CD4-positive, alpha-beta memory T cell (primary cell): ENCODE measurements at regions not wholly inside any gene's neighbourhood (a gene's known extent, or its start where the extent isn't known, plus 50 kb on each side); places are given as distances from the start of the nearest gene placed in this dataset.

Experiments used
- CTCF ChIA-PET: fragments of 350-600 bp; sonication (Branson Sonifier 250); formaldehyde crosslinking; loops from one replicate; lab custom pipeline; 2021; ENCODE audit warnings: inconsistent platforms; ENCODE audit not compliant: partially characterized antibody; lab: Charles Lee
- POLR2A ChIA-PET: fragments of 350-600 bp; sonication (Branson Sonifier 250); formaldehyde crosslinking; loops from one replicate; lab custom pipeline; 2021; ENCODE audit not compliant: partially characterized antibody; lab: Charles Lee
- DNase-seq, 5 donors: peaks; one replicate each; pipeline versions ENCODE4 v3.0.0 to v3.0.0-alpha.2; 2020 to 2022; ENCODE audit warnings: mixed read lengths in 1 of 5
- H3K27ac ChIP-seq: one replicate; pipeline ENCODE4 v1.7.0; 2013; ENCODE audit warnings: low read depth, low read length
- H3K27me3 ChIP-seq: 2 replicates; pipeline ENCODE4 v1.7.0; 2013; ENCODE audit warnings: mild to moderate bottlenecking, low read length, moderate library complexity; ENCODE audit not compliant: insufficient read depth
- H3K36me3 ChIP-seq: 2 replicates; pipeline ENCODE4 v1.7.0; 2013; ENCODE audit warnings: mild to moderate bottlenecking, low read length, moderate library complexity; ENCODE audit not compliant: insufficient read depth
- H3K4me1 ChIP-seq: 2 replicates; pipeline ENCODE4 v1.7.0; 2013; ENCODE audit warnings: mild to moderate bottlenecking, low read length, moderate library complexity; ENCODE audit not compliant: insufficient read depth
- H3K4me3 ChIP-seq, 2 donors: one replicate each; pipeline ENCODE4 v1.7.0; 2013; ENCODE audit warnings: low read length in 2 of 2, mild to moderate bottlenecking in 1 of 2
- H3K9me3 ChIP-seq, 2 donors: one replicate each; pipeline ENCODE4 v1.7.0; 2013; ENCODE audit warnings: low read length in 2 of 2, control low read depth in 1 of 2; ENCODE audit not compliant: control insufficient read depth in 1 of 2
- H3K27ac Mint-ChIP-seq, 7 donors: one replicate each; pipeline ENCODE4 v1.8.0; 2020 to 2021; ENCODE audit warnings: mixed read lengths in 7 of 7, mild to moderate bottlenecking in 6 of 7, inconsistent platforms in 3 of 7, moderate library complexity in 3 of 7
- H3K27me3 Mint-ChIP-seq, 2 donors: one replicate each; pipeline ENCODE4 v1.8.0; 2020 to 2021; ENCODE audit warnings: mixed read lengths in 2 of 2
- H3K36me3 Mint-ChIP-seq, 2 donors: one replicate each; pipeline ENCODE4 v1.8.0; 2020 to 2021; ENCODE audit warnings: mixed read lengths in 2 of 2, inconsistent platforms in 1 of 2, mild to moderate bottlenecking in 1 of 2
- H3K4me1 Mint-ChIP-seq, 4 donors: one replicate each; pipeline ENCODE4 v1.8.0; 2020 to 2021; ENCODE audit warnings: mixed read lengths in 4 of 4, mild to moderate bottlenecking in 1 of 4
- H3K4me3 Mint-ChIP-seq, 8 donors: one replicate each; pipeline ENCODE4 v1.8.0; 2020 to 2021; ENCODE audit warnings: mixed read lengths in 8 of 8, mild to moderate bottlenecking in 7 of 8, moderate library complexity in 6 of 8, inconsistent platforms in 3 of 8
- H3K9me3 Mint-ChIP-seq, 8 donors: one replicate each; pipeline ENCODE4 v1.8.0; 2020 to 2021; ENCODE audit warnings: mixed read lengths in 8 of 8, mild to moderate bottlenecking in 5 of 8, inconsistent platforms in 3 of 8, moderate library complexity in 1 of 8
- intact Hi-C: fragments of 100-400 bp; cut with micrococcal nuclease; formaldehyde crosslinking; loops from one replicate; pipeline ENCODE4 v1.15.1; 2023

DNA sequence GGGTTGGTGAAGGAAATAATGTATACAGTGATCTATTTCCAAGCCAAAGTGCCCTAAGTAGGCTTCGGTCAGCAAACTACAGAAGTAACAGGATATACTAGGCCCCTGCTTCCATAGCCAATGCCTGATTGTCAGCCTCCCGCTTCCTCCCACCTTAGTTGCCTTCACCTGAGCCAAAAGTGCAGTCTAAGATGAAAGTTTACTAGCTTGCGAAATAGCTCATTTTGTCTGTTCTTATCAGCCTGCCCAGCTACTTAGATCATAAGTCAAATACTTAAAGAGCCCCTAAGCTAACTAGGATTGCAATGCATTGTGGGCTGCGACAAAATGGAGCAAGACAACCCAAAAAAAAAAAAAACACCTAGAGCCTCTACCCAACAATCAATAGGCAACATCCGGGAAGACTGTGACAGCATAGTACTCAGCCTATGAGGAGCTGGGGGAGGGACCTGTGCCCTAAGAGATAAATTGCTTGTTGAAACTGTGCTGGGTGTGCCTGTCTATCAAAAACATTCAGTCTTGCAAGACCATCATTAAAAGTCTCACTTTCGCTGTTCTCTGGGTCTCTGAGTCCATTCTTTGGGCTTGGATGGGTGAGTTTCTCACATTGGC is 454.7 kb upstream of the TSHZ3 start:
- no peak overlapping the region for H3K27ac ChIP-seq
- peaks cover 0 to 6% (median 2%) of the 10 kb centered on the region in 8 donors for H3K9me3 Mint-ChIP-seq
- POLR2A ChIA-PET: no interaction called here
- no peaks in the 10 kb centered on the region for H3K4me1 ChIP-seq
- H3K4me1 Mint-ChIP-seq: no peaks in the 10 kb centered on the region
- H3K36me3 Mint-ChIP-seq: no peaks in the 10 kb centered on the region
- H3K27me3 Mint-ChIP-seq: peaks cover 0 to 5% of the 10 kb centered on the region in 2 donors
- no peaks in the 10 kb centered on the region for H3K27me3 ChIP-seq
- DNase-seq: no peak
- intact Hi-C loops: no loop called here
- no peaks in the 10 kb centered on the region for H3K9me3 ChIP-seq
- H3K36me3 ChIP-seq: no peaks in the 10 kb centered on the region
- CTCF ChIA-PET: no interaction called here
- H3K4me3 Mint-ChIP-seq: no peak overlapping the region
- H3K4me3 ChIP-seq: no peak overlapping the region
- H3K27ac Mint-ChIP-seq: no peak overlapping the region

DNA sequence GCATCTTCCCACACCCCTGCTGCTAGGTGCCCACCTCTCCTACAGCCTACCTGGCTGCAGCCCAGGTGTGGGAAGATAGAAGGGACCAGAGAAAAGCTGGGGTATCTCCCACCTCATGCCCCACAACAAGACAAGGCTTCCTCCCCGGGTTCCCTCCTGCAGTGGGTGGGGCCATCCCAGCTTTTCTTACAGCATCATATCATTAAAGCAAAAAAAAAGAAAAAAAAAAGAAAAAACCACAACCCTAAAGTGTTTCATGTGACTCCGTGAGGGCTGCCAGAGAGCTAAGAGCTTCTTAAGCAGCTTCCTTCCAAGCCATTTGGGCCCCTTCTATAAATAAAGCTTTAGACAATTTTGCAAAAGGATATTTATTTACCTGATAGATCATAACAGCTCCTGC is 455.4 kb upstream of the TSHZ3 start:
- no peaks in the 10 kb centered on the region for H3K36me3 Mint-ChIP-seq
- intact Hi-C loops: no loop called here
- peaks cover 0 to 6% (median 2%) of the 10 kb centered on the region in 8 donors for H3K9me3 Mint-ChIP-seq
- no peaks in the 10 kb centered on the region for H3K27me3 ChIP-seq
- H3K27ac Mint-ChIP-seq: no peak overlapping the region
- no peak overlapping the region for H3K4me3 ChIP-seq
- ChIA-PET POLR2A (no interaction called here), CTCF (no interaction called here)
- H3K9me3 ChIP-seq: no peaks in the 10 kb centered on the region
- peaks cover 0 to 5% of the 10 kb centered on the region in 2 donors for H3K27me3 Mint-ChIP-seq
- no peak overlapping the region for H3K27ac ChIP-seq
- H3K4me3 Mint-ChIP-seq: no peak overlapping the region
- no peaks in the 10 kb centered on the region for H3K4me1 Mint-ChIP-seq
- no peaks in the 10 kb centered on the region for H3K4me1 ChIP-seq
- no peak for DNase-seq
- H3K36me3 ChIP-seq: no peaks in the 10 kb centered on the region

DNA sequence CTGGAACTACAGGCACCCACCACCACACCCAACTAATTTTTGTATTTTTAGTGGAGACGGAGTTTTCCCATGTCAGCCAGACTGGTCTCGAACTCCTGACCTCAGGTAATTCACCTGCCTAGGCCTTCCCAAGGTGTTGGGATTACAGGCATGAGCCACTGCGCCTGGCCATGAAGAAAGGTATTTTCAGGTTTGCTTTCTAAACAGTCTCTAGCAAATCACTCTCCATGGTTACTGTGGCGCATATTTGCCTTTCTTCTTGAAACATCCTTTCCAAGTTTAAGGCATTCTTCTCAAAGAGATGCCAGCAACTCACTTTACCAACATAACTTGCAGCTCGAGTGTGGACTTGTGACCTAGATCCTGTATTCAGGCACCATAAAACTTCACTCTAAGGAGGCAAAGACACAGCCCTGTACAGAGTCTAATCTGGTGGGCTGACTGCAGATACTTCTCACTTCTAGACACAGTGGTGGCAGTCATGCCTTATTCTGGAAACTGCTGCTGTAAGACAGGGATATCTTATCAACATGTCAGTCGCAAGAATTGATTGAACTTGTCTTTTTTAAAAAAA is 461.4 kb upstream of the TSHZ3 start:
- DNase-seq: no peak
- intact Hi-C loops: no loop called here
- no peak overlapping the region for H3K27ac ChIP-seq
- H3K9me3 Mint-ChIP-seq: peaks cover 0 to 6% (median 1%) of the 10 kb centered on the region in 8 donors
- POLR2A ChIA-PET: no interaction called here
- H3K27ac Mint-ChIP-seq: no peak overlapping the region
- H3K27me3 Mint-ChIP-seq: peaks cover 0 to 1% of the 10 kb centered on the region in 2 donors
- H3K4me3 ChIP-seq: no peak overlapping the region
- no peaks in the 10 kb centered on the region for H3K9me3 ChIP-seq
- CTCF ChIA-PET: no interaction called here
- no peaks in the 10 kb centered on the region for H3K36me3 Mint-ChIP-seq
- H3K4me1 Mint-ChIP-seq: no peaks in the 10 kb centered on the region
- no peaks in the 10 kb centered on the region for H3K27me3 ChIP-seq
- H3K4me3 Mint-ChIP-seq: no peak overlapping the region
- H3K4me1 ChIP-seq: no peaks in the 10 kb centered on the region
- no peaks in the 10 kb centered on the region for H3K36me3 ChIP-seq

DNA sequence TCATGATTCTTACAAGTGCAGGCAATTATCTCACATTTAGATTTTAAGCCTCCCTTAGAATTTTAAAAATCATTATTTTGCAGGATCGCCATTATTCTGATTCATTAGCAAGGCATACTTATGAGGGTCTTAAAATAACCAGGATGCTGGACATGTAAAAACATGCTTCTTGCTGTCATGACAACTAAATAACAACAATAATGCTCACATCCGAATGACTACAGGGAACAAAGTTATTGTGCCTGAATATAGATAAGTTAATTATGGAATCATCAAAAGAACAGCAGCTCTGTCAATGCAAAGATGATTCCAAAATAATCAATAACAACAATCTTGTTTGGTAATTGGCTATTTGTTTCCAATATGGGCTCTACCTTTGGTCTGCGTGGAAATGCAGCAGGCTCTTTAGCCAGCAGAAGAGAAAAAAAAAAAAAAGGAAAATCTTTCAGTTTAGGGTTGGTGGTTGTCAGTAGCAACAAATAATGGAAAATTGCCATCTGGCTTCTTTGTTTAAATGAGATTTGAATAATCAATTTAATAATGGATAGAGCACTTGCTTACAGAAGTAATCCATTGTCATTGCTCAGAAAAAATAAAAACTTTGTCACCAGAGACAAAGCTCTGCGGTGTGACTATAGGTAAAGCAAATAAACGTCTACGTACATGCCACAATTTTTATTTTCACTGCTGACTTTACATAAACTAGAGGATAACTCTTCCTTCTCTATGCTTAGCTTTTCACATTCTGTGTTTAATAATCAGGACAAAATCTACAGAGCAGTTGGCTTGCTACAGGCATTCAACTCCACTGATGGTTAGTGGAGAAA is 468.9 kb upstream of the TSHZ3 start:
- H3K4me1 Mint-ChIP-seq: no peaks in the 10 kb centered on the region
- peaks cover 0 to 5% (median under 1%) of the 10 kb centered on the region in 8 donors for H3K9me3 Mint-ChIP-seq
- no peaks in the 10 kb centered on the region for H3K4me1 ChIP-seq
- peaks cover 2% of the 10 kb centered on the region in 2 donors for H3K27me3 Mint-ChIP-seq
- no peaks in the 10 kb centered on the region for H3K9me3 ChIP-seq
- H3K36me3 ChIP-seq: no peaks in the 10 kb centered on the region
- no peak overlapping the region for H3K4me3 Mint-ChIP-seq
- ChIA-PET CTCF (no interaction called here), POLR2A (no interaction called here)
- no peaks in the 10 kb centered on the region for H3K27me3 ChIP-seq
- no peak overlapping the region for H3K4me3 ChIP-seq
- H3K36me3 Mint-ChIP-seq: no peaks in the 10 kb centered on the region
- H3K27ac Mint-ChIP-seq: no peak overlapping the region
- DNase-seq: no peak
- H3K27ac ChIP-seq: no peak overlapping the region
- intact Hi-C loops: no loop called here

DNA sequence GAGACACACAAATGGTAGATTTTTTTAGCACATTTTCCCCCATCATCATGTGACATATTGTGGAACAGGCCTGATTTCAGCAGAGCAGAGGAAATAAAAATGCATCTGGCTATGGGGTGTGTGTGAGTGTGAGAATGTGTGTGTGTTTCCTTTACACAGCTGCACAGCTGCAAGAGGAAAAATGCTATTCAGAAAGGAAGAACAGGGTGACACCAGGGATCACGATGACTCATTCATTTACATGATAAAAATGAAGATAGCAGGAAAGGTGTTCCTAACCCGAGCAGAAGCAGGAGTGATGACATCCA is 469.5 kb upstream of the TSHZ3 start:
- Histone ChIP-seq H3K27me3 (no peaks in the 10 kb centered on the region), H3K4me1 (no peaks in the 10 kb centered on the region), H3K36me3 (no peaks in the 10 kb centered on the region), H3K4me3 (no peak overlapping the region), H3K9me3 (no peaks in the 10 kb centered on the region), H3K27ac (no peak overlapping the region)
- CTCF ChIA-PET: no interaction called here
- Mint-ChIP-seq H3K4me1 (no peaks in the 10 kb centered on the region), H3K27me3 (peaks cover 2% of the 10 kb centered on the region in 2 donors), H3K27ac (no peak overlapping the region), H3K4me3 (no peak overlapping the region), H3K9me3 (peaks cover 0 to 5% (median under 1%) of the 10 kb centered on the region in 8 donors), H3K36me3 (no peaks in the 10 kb centered on the region)
- POLR2A ChIA-PET: no interaction called here
- DNase-seq: no peak
- intact Hi-C loops: no loop called here

DNA sequence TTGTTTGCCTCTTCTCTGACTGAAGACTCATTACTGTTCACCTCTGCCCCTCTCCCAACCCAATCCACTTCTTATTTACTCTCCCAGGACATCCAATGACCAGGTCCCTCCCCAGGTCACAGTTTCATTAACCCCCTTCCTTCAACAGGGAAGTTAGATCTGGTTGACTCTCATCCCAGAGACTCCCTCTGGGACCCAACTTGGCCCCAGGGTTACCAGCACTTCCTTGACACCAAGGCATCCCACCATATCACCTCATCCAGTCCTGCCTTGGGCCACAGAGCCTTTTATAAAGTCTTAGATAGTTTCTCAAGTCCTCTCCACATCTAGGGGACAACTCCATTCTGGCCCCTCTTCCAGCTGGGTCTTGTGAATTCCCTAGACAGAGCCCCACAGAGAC is 470.6 kb upstream of the TSHZ3 start:
- Mint-ChIP-seq H3K4me1 (no peaks in the 10 kb centered on the region), H3K36me3 (no peaks in the 10 kb centered on the region), H3K9me3 (peaks cover 0 to 5% (median under 1%) of the 10 kb centered on the region in 8 donors), H3K4me3 (no peak overlapping the region), H3K27me3 (peaks cover 2% of the 10 kb centered on the region in 2 donors), H3K27ac (no peak overlapping the region)
- no peak for DNase-seq
- Histone ChIP-seq H3K4me1 (no peaks in the 10 kb centered on the region), H3K36me3 (no peaks in the 10 kb centered on the region), H3K9me3 (no peaks in the 10 kb centered on the region), H3K27me3 (no peaks in the 10 kb centered on the region), H3K4me3 (no peak overlapping the region), H3K27ac (no peak overlapping the region)
- ChIA-PET CTCF (no interaction called here), POLR2A (no interaction called here)
- intact Hi-C loops: no loop called here

DNA sequence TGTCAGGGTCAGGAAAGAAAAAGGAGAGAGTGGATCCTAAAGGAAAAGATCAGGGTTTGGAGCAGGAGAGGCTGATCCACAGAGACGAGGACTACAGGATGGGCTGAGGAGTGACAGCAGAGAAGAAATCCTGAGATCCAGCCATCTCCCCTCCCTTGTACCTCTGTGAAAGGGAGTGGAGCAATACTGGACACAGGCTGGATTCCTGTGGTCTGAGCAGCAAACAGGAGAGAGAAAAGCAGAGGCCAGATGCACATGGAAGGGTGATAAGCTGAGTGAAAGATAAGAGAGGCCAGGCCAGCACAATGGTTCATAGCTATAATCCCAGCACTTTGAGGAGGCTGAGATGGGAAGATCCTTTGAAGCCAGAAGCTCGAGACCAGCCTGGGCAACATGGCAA is 472.1 kb upstream of the TSHZ3 start:
- POLR2A ChIA-PET: no interaction called here

More for the DNA sequence above, 472.1 kb upstream of the TSHZ3 start:
- DNase-seq: no peak
- peaks cover 0 to 14% (median under 1%) of the 10 kb centered on the region in 8 donors for H3K9me3 Mint-ChIP-seq
- no peaks in the 10 kb centered on the region for H3K4me1 Mint-ChIP-seq
- Histone ChIP-seq H3K4me1 (no peaks in the 10 kb centered on the region), H3K36me3 (no peaks in the 10 kb centered on the region), H3K4me3 (no peak overlapping the region), H3K27ac (no peak overlapping the region), H3K27me3 (no peaks in the 10 kb centered on the region), H3K9me3 (no peaks in the 10 kb centered on the region)
- H3K36me3 Mint-ChIP-seq: no peaks in the 10 kb centered on the region
- intact Hi-C loops: no loop called here
- no peak overlapping the region for H3K4me3 Mint-ChIP-seq
- H3K27ac Mint-ChIP-seq: no peak overlapping the region
- CTCF ChIA-PET: no interaction called here
- H3K27me3 Mint-ChIP-seq: peaks cover 2% of the 10 kb centered on the region in 2 donors
